CD4-positive, alpha-beta T cell treated with Interleukin-21 for 1 hour (primary cell): ENCODE measurements at regions not wholly inside any gene's neighbourhood (a gene's known extent, or its start where the extent isn't known, plus 50 kb on each side); places are given as distances from the start of the nearest gene placed in this dataset.
"Not testable (repeated sequence)": the region's sequence is repeated elsewhere in the genome, so short reads cannot be mapped to it uniquely, and the experiment has no call there.

Source experiments
- DNase-seq: peaks from one replicate; pipeline ENCODE4 v3.0.0-alpha.2; 2020

DNA sequence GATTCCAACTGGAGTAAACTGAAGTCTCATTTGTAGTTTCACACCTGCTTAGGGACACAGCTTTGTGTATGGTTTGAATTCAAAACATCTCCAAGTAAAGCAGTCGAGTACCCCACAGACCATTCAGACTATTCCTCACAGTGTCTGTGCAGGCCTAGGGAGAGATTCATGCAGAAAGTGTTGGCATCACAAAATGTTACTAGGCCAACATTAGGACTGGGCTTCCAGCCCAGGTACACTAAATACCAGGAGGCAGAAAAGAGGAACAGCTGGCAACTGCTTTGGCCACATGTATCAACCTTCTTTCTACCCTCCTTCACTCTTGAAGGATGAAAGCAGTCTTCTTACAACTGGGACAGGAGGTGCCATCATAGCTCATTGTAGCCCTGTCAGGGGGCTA is 270.4 kb upstream of the TMEFF2 start:
- no peak for DNase-seq

- no peak for DNase-seq
Observed at GRCh38 chr2:192459422-192459821, 264.7 kb upstream of the TMEFF2 start.

DNA sequence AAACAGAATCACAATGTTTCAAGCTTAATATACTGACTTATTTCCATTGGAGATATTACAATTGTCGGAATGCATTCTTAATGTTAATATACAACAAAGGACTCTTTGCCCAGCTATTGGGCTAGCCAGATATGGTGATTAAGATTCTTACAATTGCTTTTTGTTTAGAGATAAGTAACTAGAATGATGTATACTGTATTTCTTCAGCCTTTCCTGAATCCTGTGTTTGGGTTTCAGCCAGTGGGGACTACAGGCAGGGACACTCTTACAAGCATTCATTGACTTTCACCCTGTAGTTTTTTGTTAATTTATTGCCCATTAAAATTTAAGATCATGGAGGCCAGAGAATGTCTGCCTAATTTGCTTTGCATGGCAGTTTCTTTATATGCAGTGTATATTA is 254.1 kb upstream of the TMEFF2 start:
- DNase-seq: no peak

GRCh38 chr2:192444286-192444838 is 249.6 kb upstream of the TMEFF2 start:
- DNase-seq: no peak

DNA sequence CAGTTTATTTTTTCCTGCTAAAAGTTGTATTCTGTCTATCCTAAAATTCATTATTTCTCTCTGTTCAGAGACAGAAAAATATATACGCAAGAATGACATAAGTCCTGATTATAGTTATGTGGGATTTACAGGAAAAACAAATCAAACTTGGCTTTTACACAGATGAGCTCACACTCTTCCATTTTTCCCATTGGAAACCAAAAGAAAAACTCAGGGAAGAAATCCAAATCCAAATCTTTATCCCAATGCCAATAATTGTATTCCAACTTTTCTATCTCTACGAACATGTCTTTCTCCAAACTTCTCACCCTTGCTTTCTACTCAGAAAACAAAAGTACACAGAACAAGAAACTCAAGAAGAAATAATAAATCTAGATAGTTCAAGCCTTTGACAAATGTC is 249.1 kb upstream of the TMEFF2 start:
- no peak for DNase-seq

DNA sequence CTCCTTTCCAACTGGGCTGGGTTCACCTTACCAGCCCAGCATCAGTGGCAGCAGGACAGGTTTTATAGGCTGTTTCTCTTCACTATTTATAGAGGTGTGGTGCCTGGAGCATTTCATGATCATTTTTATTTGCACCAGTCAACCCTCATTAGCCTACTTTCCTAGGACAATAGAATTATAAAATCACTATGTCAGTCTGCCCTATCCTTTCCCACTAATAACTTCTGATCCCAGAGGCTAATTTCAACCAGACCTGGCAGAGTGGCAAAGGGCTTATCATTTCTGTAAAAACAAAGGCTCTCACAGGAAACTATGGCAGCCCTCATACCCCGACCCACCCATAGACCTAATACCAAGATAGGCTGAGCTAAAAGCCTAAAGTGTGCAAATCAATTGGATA is 243.5 kb upstream of the TMEFF2 start:
- no peak for DNase-seq

GRCh38 chr2:192437653-192438052 is 242.9 kb upstream of the TMEFF2 start:
- DNase-seq: no peak

DNA sequence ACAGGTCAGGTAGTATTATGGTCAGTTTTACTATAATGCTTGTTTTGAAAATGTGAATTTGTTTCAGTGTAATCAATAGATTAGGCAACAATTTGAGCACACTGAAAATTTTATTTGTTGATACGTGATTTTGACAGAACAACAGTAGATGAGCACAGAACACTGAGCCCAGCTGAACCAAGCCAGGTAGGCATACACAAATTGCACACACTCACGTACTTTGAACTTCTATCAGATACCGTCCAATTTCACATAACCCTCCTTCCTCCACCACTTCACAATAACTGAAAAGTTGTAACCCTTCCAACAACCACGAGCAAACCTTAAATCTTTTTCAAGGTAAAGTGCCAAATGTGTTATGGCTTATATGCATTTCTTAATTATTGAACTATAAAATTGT is 229.5 kb upstream of the TMEFF2 start:
- DNase-seq: no peak

- no peak for DNase-seq
Observed at GRCh38 chr2:192419786-192420185, 225.1 kb upstream of the TMEFF2 start.

DNA sequence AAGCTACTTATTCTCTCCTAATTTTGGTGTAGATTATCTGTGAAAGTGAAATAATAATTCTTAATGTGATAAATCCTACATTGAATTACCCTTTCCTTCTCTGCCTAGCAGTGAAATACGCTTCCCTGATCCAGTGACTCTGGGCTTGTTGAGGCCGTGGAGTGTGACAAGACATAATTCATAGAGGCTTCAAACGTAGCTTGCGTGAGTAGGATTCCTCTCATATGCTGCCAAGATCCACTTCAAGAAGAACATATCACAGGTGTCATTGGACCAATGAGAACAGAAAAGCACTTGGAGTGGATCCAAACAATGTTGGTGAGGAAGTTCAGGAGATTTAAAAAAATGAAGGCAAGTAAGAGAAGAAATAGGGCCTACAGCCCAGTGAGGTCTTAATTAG is 221.3 kb upstream of the TMEFF2 start:
- no peak for DNase-seq

GRCh38 chr2:192414794-192415193 is 220.1 kb upstream of the TMEFF2 start:
- no peak for DNase-seq

DNA sequence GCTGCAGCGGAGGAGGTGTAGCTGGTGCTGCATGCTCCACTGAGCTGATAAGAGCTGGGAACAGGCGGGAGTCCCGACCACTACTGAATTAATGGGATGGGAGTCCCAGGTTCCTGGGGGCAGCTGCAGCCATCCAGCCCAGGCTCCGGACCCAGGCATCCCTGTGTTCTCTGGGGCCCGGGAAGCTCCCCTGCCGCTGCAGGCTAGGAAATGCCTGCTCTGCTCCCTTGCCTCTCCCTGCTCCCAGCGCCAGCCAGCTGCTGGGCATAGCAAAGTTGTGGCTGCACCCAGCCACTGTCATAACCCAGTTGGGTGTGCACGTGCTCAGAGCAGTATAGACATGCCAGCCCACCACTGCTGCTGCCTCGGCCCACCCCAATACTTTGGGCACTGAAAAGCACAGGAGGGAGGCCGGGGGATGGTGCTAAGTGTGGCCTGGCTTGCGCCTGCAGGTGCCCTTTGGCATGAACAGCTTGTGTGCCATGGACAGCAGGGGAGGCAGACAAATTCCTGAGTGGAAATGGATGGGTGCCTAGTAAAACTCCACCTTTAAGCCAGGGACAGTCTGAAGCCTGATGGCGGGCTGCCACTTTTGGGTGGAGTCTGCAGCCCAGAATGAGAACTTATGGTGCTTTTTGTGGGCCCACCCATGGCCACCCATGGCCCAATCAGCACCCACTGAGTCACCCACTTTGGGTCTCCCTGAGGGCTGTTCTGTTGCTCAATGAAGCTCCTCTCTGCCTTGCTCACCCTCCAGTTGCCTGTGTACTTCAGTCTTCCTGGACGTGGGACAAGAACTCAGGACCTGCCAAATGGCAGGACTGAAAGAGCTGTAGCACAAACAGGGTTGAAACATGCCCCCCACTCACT is 219.3 kb upstream of the TMEFF2 start:
- DNase-seq: no peak

DNA sequence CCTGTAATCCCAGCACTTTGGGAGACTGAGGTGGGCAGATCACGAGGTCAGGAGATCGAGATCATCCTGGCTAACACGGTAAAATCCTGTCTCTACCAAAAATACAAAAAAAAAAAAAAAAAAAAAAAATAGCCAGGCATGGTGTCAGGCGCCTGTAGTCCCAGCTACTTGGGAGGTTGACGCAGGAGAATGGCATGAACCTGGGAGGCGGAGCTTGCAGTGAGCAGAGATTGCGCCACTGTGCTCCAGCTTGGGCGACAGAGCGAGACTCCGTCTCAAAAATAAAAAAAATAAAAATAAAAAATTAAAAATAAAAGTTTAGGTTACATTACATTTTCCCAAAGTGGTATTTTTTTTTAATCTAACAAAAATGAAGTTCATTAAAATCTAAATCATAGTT is 218.1 kb upstream of the TMEFF2 start:
- DNase-seq: not testable (repeated sequence)

DNA sequence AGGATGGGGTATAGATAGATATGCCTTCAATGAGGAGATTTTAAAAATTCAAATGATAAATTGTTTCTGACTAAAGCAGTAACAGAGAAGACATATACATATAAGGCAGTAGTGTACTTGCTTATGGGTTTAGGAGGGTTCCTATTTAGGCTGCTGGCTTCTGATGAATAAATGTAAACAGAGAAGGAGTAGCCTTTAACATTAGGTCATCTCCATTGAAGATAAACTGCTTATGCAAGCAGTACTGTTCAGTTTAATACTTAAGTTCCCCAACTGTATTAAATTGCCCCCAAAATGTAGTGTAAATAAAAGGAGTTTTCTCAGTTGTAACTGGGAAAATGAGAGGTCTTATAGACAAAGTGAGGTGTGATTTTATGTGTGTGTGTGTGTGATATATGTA is 217.7 kb upstream of the TMEFF2 start:
- no peak for DNase-seq

GRCh38 chr2:192411755-192412154 is 217.0 kb upstream of the TMEFF2 start:
- DNase-seq: no peak

GRCh38 chr2:192410319-192410718 is 215.6 kb upstream of the TMEFF2 start:
- no peak for DNase-seq

GRCh38 chr2:192407692-192408091 is 213.0 kb upstream of the TMEFF2 start:
- DNase-seq: no peak

GRCh38 chr2:192398236-192398635 is 203.5 kb upstream of the TMEFF2 start:
- DNase-seq: no peak

- no peak for DNase-seq
Observed at GRCh38 chr2:192394605-192395004, 199.9 kb upstream of the TMEFF2 start.

DNA sequence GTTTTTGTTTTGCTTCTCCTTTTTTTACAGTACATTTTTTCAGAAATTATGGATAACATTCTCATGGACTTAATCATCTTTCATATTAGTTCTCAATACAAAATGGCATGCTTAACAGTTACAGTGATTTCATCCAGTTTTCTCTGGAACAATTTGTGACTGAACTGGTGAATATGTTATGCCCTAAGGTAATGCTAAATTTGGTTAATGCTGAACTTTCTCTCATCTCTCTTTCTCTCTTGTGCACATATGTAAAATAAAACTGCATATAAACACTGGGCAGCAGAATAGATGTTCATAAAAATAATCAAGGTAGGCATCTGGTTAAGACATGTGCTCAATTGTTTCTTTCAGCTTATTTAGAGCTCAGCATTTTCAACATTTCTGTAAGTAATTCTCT is 196.3 kb upstream of the TMEFF2 start:
- no peak for DNase-seq

GRCh38 chr2:192390401-192390800 is 195.7 kb upstream of the TMEFF2 start:
- DNase-seq: no peak

DNA sequence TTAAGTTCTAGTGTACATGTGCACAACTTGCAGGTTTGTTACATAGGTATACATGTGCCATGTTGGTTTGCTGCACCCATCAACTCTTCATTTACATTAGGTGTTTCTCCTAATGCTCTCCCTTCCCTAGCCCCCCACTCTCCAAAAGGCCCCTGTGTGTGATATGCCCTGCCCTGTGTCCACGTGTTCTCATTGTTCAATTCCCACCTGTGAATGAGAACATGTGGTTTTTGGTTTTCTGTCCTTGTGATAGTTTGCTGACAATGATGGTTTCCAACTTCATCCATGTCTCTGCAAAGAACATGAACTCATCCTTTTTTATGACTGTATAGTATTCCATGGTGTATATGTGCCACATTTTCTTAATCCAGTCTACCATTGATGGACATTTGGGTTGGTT is 189.5 kb upstream of the TMEFF2 start:
- not testable (repeated sequence) for DNase-seq

- no peak for DNase-seq
Observed at GRCh38 chr2:192381082-192381481, 186.3 kb upstream of the TMEFF2 start.

GRCh38 chr2:192379736-192380135 is 185.0 kb upstream of the TMEFF2 start:
- DNase-seq: no peak

GRCh38 chr2:192377173-192377572 is 182.4 kb upstream of the TMEFF2 start:
- DNase-seq: no peak
